Uterus (tissue), 2 donors: ENCODE measurements at regions not wholly inside any gene's neighbourhood (a gene's known extent, or its start where the extent isn't known, plus 50 kb on each side); places are given as distances from the start of the nearest gene placed in this dataset.
"Not testable (repeated sequence)": the region's sequence is repeated elsewhere in the genome, so short reads cannot be mapped to it uniquely, and the experiment has no call there.

Experiments used
- CTCF ChIP-seq, 4 experiments: fragments of 200-600 bp in 2 of 4; fragments of 450-650 bp in 2 of 4; sonication (generic) in 2 of 4; IDR thresholded peaks; one replicate each; pipeline ENCODE4 v1.5.1; 2016 to 2019; ENCODE audit warnings: antibody characterized with exemption in 4 of 4, mild to moderate bottlenecking in 2 of 4, moderate library complexity in 1 of 4
- POLR2A ChIP-seq, 2 donors: fragments of 450-650 bp; IDR thresholded peaks; one replicate each; pipeline ENCODE4 v1.6.1; 2016; ENCODE audit warnings: antibody characterized with exemption in 2 of 2, mild to moderate bottlenecking in 1 of 2, moderate library complexity in 1 of 2

GRCh38 chr7:65519751-65520150 is 146.1 kb downstream of the ZNF92 start:
- not testable (repeated sequence) for TF ChIP-seq CTCF, POLR2A (IDR thresholded peaks at IDR 0.05)
